ENCODE measurements at regions not wholly inside any gene's neighbourhood (a gene's known extent, or its start where the extent isn't known, plus 50 kb on each side); places are given as distances from the start of the nearest gene placed in this dataset.

- Mint-ChIP-seq H3K27me3 (ENCODE audit: low read depth) (no peaks in the 10 kb centered on the region), H3K4me3 (no peak overlapping the region), H3K36me3 (no peaks in the 10 kb centered on the region), H3K4me1 (peaks cover 32% of the 10 kb centered on the region), H3K27ac (no peak overlapping the region), H3K9me3 (peaks cover 12% of the 10 kb centered on the region)
- DNase-seq (ENCODE audit: low spot score) = no peak
- ChIA-PET CTCF (no interaction called here), POLR2A (no interaction called here)
- TF ChIP-seq, protein P1, sequence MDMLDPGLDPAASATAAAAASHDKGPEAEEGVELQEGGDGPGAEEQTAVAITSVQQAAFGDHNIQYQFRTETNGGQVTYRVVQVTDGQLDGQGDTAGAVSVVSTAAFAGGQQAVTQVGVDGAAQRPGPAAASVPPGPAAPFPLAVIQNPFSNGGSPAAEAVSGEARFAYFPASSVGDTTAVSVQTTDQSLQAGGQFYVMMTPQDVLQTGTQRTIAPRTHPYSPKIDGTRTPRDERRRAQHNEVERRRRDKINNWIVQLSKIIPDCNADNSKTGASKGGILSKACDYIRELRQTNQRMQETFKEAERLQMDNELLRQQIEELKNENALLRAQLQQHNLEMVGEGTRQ (CRISPR knock-in tag; IDR thresholded peaks at IDR 0.05) = no peak
- no peak for TF ChIP-seq ATF1 (CRISPR knock-in tag; IDR thresholded peaks at IDR 0.05)
- no peak for TF ChIP-seq GTF2I (CRISPR knock-in tag; conservative IDR thresholded peaks at IDR 0.05)
- TF ChIP-seq, protein P2, sequence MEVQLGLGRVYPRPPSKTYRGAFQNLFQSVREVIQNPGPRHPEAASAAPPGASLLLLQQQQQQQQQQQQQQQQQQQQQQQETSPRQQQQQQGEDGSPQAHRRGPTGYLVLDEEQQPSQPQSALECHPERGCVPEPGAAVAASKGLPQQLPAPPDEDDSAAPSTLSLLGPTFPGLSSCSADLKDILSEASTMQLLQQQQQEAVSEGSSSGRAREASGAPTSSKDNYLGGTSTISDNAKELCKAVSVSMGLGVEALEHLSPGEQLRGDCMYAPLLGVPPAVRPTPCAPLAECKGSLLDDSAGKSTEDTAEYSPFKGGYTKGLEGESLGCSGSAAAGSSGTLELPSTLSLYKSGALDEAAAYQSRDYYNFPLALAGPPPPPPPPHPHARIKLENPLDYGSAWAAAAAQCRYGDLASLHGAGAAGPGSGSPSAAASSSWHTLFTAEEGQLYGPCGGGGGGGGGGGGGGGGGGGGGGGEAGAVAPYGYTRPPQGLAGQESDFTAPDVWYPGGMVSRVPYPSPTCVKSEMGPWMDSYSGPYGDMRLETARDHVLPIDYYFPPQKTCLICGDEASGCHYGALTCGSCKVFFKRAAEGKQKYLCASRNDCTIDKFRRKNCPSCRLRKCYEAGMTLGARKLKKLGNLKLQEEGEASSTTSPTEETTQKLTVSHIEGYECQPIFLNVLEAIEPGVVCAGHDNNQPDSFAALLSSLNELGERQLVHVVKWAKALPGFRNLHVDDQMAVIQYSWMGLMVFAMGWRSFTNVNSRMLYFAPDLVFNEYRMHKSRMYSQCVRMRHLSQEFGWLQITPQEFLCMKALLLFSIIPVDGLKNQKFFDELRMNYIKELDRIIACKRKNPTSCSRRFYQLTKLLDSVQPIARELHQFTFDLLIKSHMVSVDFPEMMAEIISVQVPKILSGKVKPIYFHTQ (CRISPR knock-in tag; IDR thresholded peaks at IDR 0.05) = no peak
- no peak for TF ChIP-seq GRHL2 (CRISPR knock-in tag; IDR thresholded peaks at IDR 0.05; ENCODE audit: insufficient replicate concordance, severe bottlenecking)
- TF ChIP-seq, protein P3, sequence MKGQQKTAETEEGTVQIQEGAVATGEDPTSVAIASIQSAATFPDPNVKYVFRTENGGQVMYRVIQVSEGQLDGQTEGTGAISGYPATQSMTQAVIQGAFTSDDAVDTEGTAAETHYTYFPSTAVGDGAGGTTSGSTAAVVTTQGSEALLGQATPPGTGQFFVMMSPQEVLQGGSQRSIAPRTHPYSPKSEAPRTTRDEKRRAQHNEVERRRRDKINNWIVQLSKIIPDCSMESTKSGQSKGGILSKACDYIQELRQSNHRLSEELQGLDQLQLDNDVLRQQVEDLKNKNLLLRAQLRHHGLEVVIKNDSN (CRISPR knock-in tag; IDR thresholded peaks at IDR 0.05) = no peak
- TF ChIP-seq, protein P4, sequence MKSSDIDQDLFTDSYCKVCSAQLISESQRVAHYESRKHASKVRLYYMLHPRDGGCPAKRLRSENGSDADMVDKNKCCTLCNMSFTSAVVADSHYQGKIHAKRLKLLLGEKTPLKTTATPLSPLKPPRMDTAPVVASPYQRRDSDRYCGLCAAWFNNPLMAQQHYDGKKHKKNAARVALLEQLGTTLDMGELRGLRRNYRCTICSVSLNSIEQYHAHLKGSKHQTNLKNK (CRISPR knock-in tag; IDR thresholded peaks at IDR 0.05) = no peak
- TF ChIP-seq CREB1 (CRISPR knock-in tag; IDR thresholded peaks at IDR 0.05) = no peak
- TF ChIP-seq, protein P5, sequence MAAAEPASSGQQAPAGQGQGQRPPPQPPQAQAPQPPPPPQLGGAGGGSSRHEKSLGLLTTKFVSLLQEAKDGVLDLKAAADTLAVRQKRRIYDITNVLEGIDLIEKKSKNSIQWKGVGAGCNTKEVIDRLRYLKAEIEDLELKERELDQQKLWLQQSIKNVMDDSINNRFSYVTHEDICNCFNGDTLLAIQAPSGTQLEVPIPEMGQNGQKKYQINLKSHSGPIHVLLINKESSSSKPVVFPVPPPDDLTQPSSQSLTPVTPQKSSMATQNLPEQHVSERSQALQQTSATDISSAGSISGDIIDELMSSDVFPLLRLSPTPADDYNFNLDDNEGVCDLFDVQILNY (CRISPR knock-in tag; IDR thresholded peaks at IDR 0.05) = no peak
- no peak for TF ChIP-seq ZNF263 (CRISPR knock-in tag; IDR thresholded peaks at IDR 0.05; ENCODE audit: low read depth)
- TF ChIP-seq CBFB (CRISPR knock-in tag; IDR thresholded peaks at IDR 0.05; ENCODE audit: low read depth) = no peak
- TF ChIP-seq, protein P6, sequence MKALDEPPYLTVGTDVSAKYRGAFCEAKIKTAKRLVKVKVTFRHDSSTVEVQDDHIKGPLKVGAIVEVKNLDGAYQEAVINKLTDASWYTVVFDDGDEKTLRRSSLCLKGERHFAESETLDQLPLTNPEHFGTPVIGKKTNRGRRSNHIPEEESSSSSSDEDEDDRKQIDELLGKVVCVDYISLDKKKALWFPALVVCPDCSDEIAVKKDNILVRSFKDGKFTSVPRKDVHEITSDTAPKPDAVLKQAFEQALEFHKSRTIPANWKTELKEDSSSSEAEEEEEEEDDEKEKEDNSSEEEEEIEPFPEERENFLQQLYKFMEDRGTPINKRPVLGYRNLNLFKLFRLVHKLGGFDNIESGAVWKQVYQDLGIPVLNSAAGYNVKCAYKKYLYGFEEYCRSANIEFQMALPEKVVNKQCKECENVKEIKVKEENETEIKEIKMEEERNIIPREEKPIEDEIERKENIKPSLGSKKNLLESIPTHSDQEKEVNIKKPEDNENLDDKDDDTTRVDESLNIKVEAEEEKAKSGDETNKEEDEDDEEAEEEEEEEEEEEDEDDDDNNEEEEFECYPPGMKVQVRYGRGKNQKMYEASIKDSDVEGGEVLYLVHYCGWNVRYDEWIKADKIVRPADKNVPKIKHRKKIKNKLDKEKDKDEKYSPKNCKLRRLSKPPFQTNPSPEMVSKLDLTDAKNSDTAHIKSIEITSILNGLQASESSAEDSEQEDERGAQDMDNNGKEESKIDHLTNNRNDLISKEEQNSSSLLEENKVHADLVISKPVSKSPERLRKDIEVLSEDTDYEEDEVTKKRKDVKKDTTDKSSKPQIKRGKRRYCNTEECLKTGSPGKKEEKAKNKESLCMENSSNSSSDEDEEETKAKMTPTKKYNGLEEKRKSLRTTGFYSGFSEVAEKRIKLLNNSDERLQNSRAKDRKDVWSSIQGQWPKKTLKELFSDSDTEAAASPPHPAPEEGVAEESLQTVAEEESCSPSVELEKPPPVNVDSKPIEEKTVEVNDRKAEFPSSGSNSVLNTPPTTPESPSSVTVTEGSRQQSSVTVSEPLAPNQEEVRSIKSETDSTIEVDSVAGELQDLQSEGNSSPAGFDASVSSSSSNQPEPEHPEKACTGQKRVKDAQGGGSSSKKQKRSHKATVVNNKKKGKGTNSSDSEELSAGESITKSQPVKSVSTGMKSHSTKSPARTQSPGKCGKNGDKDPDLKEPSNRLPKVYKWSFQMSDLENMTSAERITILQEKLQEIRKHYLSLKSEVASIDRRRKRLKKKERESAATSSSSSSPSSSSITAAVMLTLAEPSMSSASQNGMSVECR (CRISPR knock-in tag; IDR thresholded peaks at IDR 0.05; ENCODE audit: borderline replicate concordance) = no peak
- ATAC-seq = no peak
Observed at GRCh38 chr1:55654171-55654570, 439.0 kb upstream of the USP24 start.

DNA sequence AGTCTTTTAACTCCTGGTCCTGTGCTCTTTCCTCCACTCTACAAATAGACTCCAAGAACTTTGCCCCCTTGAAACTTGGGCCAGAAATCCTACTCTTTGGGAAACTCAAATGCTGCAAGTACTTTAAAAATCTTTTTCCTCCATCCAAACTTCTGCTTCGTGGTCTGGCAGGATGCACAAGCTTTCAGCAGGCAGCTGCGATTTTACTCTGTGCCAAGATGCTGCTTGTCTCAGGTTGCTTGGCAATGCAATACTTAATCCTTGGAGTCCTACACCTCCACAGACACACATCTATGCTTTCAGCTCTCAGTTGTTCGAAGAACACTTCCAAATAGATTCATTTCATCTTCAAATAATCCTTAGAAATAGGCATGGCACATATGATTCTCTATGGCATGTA is 435.3 kb upstream of the USP24 start:
- no peak overlapping the region for H3K4me3 Mint-ChIP-seq
- ChIA-PET POLR2A (no interaction called here), CTCF (no interaction called here)
- H3K27ac Mint-ChIP-seq = no peak overlapping the region
- no peaks in the 10 kb centered on the region for H3K27me3 Mint-ChIP-seq (ENCODE audit: low read depth)
- ATAC-seq (no peak), DNase-seq (ENCODE audit: low spot score) (no peak)
- H3K9me3 Mint-ChIP-seq = peaks cover 12% of the 10 kb centered on the region
- H3K36me3 Mint-ChIP-seq = no peaks in the 10 kb centered on the region
- peaks cover 11% of the 10 kb centered on the region for H3K4me1 Mint-ChIP-seq
- TF ChIP-seq NR3C1 (CRISPR knock-in tag; conservative IDR thresholded peaks at IDR 0.05; ENCODE audit: low read depth) (no peak), TP53 (CRISPR knock-in tag; IDR thresholded peaks at IDR 0.05) (no peak), OVOL2 (CRISPR knock-in tag; IDR thresholded peaks at IDR 0.05; ENCODE audit: borderline replicate concordance) (no peak), MXD4 (CRISPR knock-in tag; IDR thresholded peaks at IDR 0.05; ENCODE audit: borderline replicate concordance) (no peak), HMGA2 (CRISPR knock-in tag; IDR thresholded peaks at IDR 0.05) (no peak), ZNF317 (CRISPR knock-in tag; IDR thresholded peaks at IDR 0.05; ENCODE audit: borderline replicate concordance, low read depth) (no peak), ZBTB21 (CRISPR knock-in tag; IDR thresholded peaks at IDR 0.05; ENCODE audit: borderline replicate concordance) (no peak), RORB (CRISPR knock-in tag; IDR thresholded peaks at IDR 0.05) (no peak), JUN (CRISPR knock-in tag; IDR thresholded peaks at IDR 0.05) (no peak), ZBTB43 (CRISPR knock-in tag; IDR thresholded peaks at IDR 0.05) (no peak)
- TF ChIP-seq, protein P7, sequence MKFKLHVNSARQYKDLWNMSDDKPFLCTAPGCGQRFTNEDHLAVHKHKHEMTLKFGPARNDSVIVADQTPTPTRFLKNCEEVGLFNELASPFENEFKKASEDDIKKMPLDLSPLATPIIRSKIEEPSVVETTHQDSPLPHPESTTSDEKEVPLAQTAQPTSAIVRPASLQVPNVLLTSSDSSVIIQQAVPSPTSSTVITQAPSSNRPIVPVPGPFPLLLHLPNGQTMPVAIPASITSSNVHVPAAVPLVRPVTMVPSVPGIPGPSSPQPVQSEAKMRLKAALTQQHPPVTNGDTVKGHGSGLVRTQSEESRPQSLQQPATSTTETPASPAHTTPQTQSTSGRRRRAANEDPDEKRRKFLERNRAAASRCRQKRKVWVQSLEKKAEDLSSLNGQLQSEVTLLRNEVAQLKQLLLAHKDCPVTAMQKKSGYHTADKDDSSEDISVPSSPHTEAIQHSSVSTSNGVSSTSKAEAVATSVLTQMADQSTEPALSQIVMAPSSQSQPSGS (CRISPR knock-in tag; IDR thresholded peaks at IDR 0.05; ENCODE audit: borderline replicate concordance, low read depth) = no peak
